Stimulated activated naive B cell treated with anti-CD40 and anti-IgM and Interleukin-4, amounts not matched to agents 10 μg/mL and 1 μg/mL and 100 μg/mL, for 72 hours (primary cell): ENCODE measurements at regions not wholly inside any gene's neighbourhood (a gene's known extent, or its start where the extent isn't known, plus 50 kb on each side); places are given as distances from the start of the nearest gene placed in this dataset.
"Not testable (repeated sequence)": the region's sequence is repeated elsewhere in the genome, so short reads cannot be mapped to it uniquely, and the experiment has no call there.

Experiments used
- ATAC-seq, 2 donors: fragments of 150-1000 bp; cut with Tn5 transposase; replicated peaks; 2 replicates each; pipeline ENCODE4 v1.10.0; 2021; ENCODE audit warnings: moderate library complexity in 1 of 2
- DNase-seq: peaks from one replicate; pipeline ENCODE4 v3.0.0; 2021
- H3K27ac Mint-ChIP-seq: one replicate; pipeline ENCODE4 v1.8.0; 2022; ENCODE audit warnings: mild to moderate bottlenecking, mixed read lengths
- H3K27me3 Mint-ChIP-seq, 2 donors: one replicate each; pipeline ENCODE4 v1.8.0; 2022; ENCODE audit warnings: mixed read lengths in 2 of 2
- H3K36me3 Mint-ChIP-seq, 2 donors: one replicate each; pipeline ENCODE4 v1.8.0; 2022; ENCODE audit warnings: mixed read lengths in 2 of 2, mild to moderate bottlenecking in 1 of 2
- H3K4me1 Mint-ChIP-seq, 2 donors: one replicate each; pipeline ENCODE4 v1.8.0; 2022; ENCODE audit warnings: mixed read lengths in 2 of 2, mild to moderate bottlenecking in 1 of 2
- H3K4me3 Mint-ChIP-seq, 2 donors: one replicate each; pipeline ENCODE4 v1.8.0; 2022; ENCODE audit warnings: mild to moderate bottlenecking in 2 of 2, mixed read lengths in 2 of 2, moderate library complexity in 1 of 2
- H3K9me3 Mint-ChIP-seq, 2 donors: one replicate each; pipeline ENCODE4 v1.8.0; 2022; ENCODE audit warnings: mixed read lengths in 2 of 2, mild to moderate bottlenecking in 1 of 2

GRCh38 chr18:1513519-1513918 lies 608.8 kb downstream of the ADCYAP1 start:
- H3K36me3 Mint-ChIP-seq: no peaks in the 10 kb centered on the region
- H3K9me3 Mint-ChIP-seq: peaks cover 3 to 5% of the 10 kb centered on the region in 2 donors
- H3K27ac Mint-ChIP-seq: no peak overlapping the region
- no peak for DNase-seq
- ATAC-seq: peak in 1 of 2 donors; percentile 20
- H3K4me3 Mint-ChIP-seq: no peak overlapping the region
- no peaks in the 10 kb centered on the region for H3K4me1 Mint-ChIP-seq
- H3K27me3 Mint-ChIP-seq: no peaks in the 10 kb centered on the region

- not testable (repeated sequence) for H3K9me3 Mint-ChIP-seq, H3K27me3 Mint-ChIP-seq, DNase-seq, ATAC-seq, H3K36me3 Mint-ChIP-seq, H3K27ac Mint-ChIP-seq, H3K4me3 Mint-ChIP-seq, H3K4me1 Mint-ChIP-seq
These were observed 617.0 kb downstream of the ADCYAP1 start for GRCh38 chr18:1521588-1522248.

GRCh38 chr18:1522249-1522615 lies 617.6 kb downstream of the ADCYAP1 start:
- ATAC-seq (no peak), DNase-seq (no peak)
- no peak overlapping the region for H3K27ac Mint-ChIP-seq
- no peaks in the 10 kb centered on the region for H3K36me3 Mint-ChIP-seq
- no peaks in the 10 kb centered on the region for H3K27me3 Mint-ChIP-seq
- H3K9me3 Mint-ChIP-seq: no peaks in the 10 kb centered on the region
- no peak overlapping the region for H3K4me3 Mint-ChIP-seq
- H3K4me1 Mint-ChIP-seq: no peaks in the 10 kb centered on the region

- Mint-ChIP-seq H3K27ac (no peak overlapping the region), H3K4me3 (no peak overlapping the region), H3K4me1 (no peaks in the 10 kb centered on the region), H3K27me3 (no peaks in the 10 kb centered on the region), H3K9me3 (peaks cover 0 to 4% of the 10 kb centered on the region in 2 donors), H3K36me3 (no peaks in the 10 kb centered on the region)
- ATAC-seq (no peak), DNase-seq (no peak)
These were observed 622.3 kb downstream of the ADCYAP1 start for GRCh38 chr18:1526991-1527390.

- H3K4me1 Mint-ChIP-seq: no peaks in the 10 kb centered on the region
- no peaks in the 10 kb centered on the region for H3K27me3 Mint-ChIP-seq
- ATAC-seq (no peak), DNase-seq (no peak)
- no peak overlapping the region for H3K4me3 Mint-ChIP-seq
- H3K27ac Mint-ChIP-seq: no peak overlapping the region
- H3K9me3 Mint-ChIP-seq: peaks cover 0 to 4% of the 10 kb centered on the region in 2 donors
- no peaks in the 10 kb centered on the region for H3K36me3 Mint-ChIP-seq
These were observed 623.1 kb downstream of the ADCYAP1 start for GRCh38 chr18:1527805-1528204.

GRCh38 chr18:1528447-1528846 lies 623.8 kb downstream of the ADCYAP1 start:
- DNase-seq (no peak), ATAC-seq (no peak)
- Mint-ChIP-seq H3K27me3 (no peaks in the 10 kb centered on the region), H3K9me3 (peaks cover 0 to 4% of the 10 kb centered on the region in 2 donors), H3K4me1 (no peaks in the 10 kb centered on the region), H3K36me3 (no peaks in the 10 kb centered on the region), H3K27ac (no peak overlapping the region), H3K4me3 (no peak overlapping the region)

- Mint-ChIP-seq H3K27me3 (no peaks in the 10 kb centered on the region), H3K4me1 (no peaks in the 10 kb centered on the region), H3K27ac (no peak overlapping the region), H3K9me3 (peaks cover 0 to 4% of the 10 kb centered on the region in 2 donors), H3K4me3 (no peak overlapping the region), H3K36me3 (no peaks in the 10 kb centered on the region)
- DNase-seq (no peak), ATAC-seq (no peak)
These were observed 624.4 kb downstream of the ADCYAP1 start for GRCh38 chr18:1528964-1529509.

- H3K9me3 Mint-ChIP-seq: peaks cover 0 to 4% of the 10 kb centered on the region in 2 donors
- no peaks in the 10 kb centered on the region for H3K4me1 Mint-ChIP-seq
- H3K27me3 Mint-ChIP-seq: no peaks in the 10 kb centered on the region
- ATAC-seq (no peak), DNase-seq (no peak)
- no peak overlapping the region for H3K4me3 Mint-ChIP-seq
- H3K36me3 Mint-ChIP-seq: no peaks in the 10 kb centered on the region
- no peak overlapping the region for H3K27ac Mint-ChIP-seq
These were observed 626.0 kb downstream of the ADCYAP1 start for GRCh38 chr18:1530650-1531049.

GRCh38 chr18:1539276-1539675 lies 634.6 kb downstream of the ADCYAP1 start:
- no peaks in the 10 kb centered on the region for H3K9me3 Mint-ChIP-seq
- no peaks in the 10 kb centered on the region for H3K27me3 Mint-ChIP-seq
- H3K36me3 Mint-ChIP-seq: no peaks in the 10 kb centered on the region
- no peak overlapping the region for H3K4me3 Mint-ChIP-seq
- no peaks in the 10 kb centered on the region for H3K4me1 Mint-ChIP-seq
- no peak overlapping the region for H3K27ac Mint-ChIP-seq
- DNase-seq (no peak), ATAC-seq (no peak)

- no peaks in the 10 kb centered on the region for H3K4me1 Mint-ChIP-seq
These were observed 636.8 kb downstream of the ADCYAP1 start for GRCh38 chr18:1541478-1541877.

GRCh38 chr18:1542230-1542774 lies 637.6 kb downstream of the ADCYAP1 start:
- no peaks in the 10 kb centered on the region for H3K9me3 Mint-ChIP-seq
- H3K4me3 Mint-ChIP-seq: no peak overlapping the region
- ATAC-seq: no peak
- no peak overlapping the region for H3K27ac Mint-ChIP-seq
- H3K27me3 Mint-ChIP-seq: no peaks in the 10 kb centered on the region
- no peaks in the 10 kb centered on the region for H3K36me3 Mint-ChIP-seq
- no peak for DNase-seq
- no peaks in the 10 kb centered on the region for H3K4me1 Mint-ChIP-seq

More at GRCh38 chr18:1541478-1541877, 636.8 kb downstream of the ADCYAP1 start:
- ATAC-seq: no peak
- H3K4me3 Mint-ChIP-seq: no peak overlapping the region
- H3K36me3 Mint-ChIP-seq: no peaks in the 10 kb centered on the region
- H3K27me3 Mint-ChIP-seq: no peaks in the 10 kb centered on the region
- no peak for DNase-seq
- H3K9me3 Mint-ChIP-seq: no peaks in the 10 kb centered on the region
- H3K27ac Mint-ChIP-seq: no peak overlapping the region

GRCh38 chr18:1544016-1544415 lies 639.3 kb downstream of the ADCYAP1 start:
- H3K9me3 Mint-ChIP-seq: peaks cover 2 to 3% of the 10 kb centered on the region in 2 donors
- H3K27me3 Mint-ChIP-seq: no peaks in the 10 kb centered on the region
- ATAC-seq (no peak), DNase-seq (no peak)
- H3K4me1 Mint-ChIP-seq: no peaks in the 10 kb centered on the region
- no peak overlapping the region for H3K27ac Mint-ChIP-seq
- no peaks in the 10 kb centered on the region for H3K36me3 Mint-ChIP-seq
- H3K4me3 Mint-ChIP-seq: no peak overlapping the region

GRCh38 chr18:1557711-1558110 lies 653.0 kb downstream of the ADCYAP1 start:
- H3K4me1 Mint-ChIP-seq, H3K9me3 Mint-ChIP-seq, H3K4me3 Mint-ChIP-seq, DNase-seq, H3K36me3 Mint-ChIP-seq, ATAC-seq, H3K27ac Mint-ChIP-seq: not testable (repeated sequence)
- peaks cover 0 to 10% of the 10 kb centered on the region in 2 donors for H3K27me3 Mint-ChIP-seq

- H3K4me3 Mint-ChIP-seq: no peak overlapping the region
- DNase-seq: no peak
- H3K9me3 Mint-ChIP-seq: peaks cover 0 to 3% of the 10 kb centered on the region in 2 donors
- H3K27ac Mint-ChIP-seq: no peak overlapping the region
- peaks cover 7 to 17% of the 10 kb centered on the region in 2 donors for H3K27me3 Mint-ChIP-seq
- H3K36me3 Mint-ChIP-seq: no peaks in the 10 kb centered on the region
- ATAC-seq: no peak
- no peaks in the 10 kb centered on the region for H3K4me1 Mint-ChIP-seq
These were observed 654.9 kb downstream of the ADCYAP1 start for GRCh38 chr18:1559563-1559962.

GRCh38 chr18:1564793-1565192 lies 660.1 kb downstream of the ADCYAP1 start:
- no peak for ATAC-seq
- Mint-ChIP-seq H3K4me1 (no peaks in the 10 kb centered on the region), H3K27me3 (peaks cover 7 to 14% of the 10 kb centered on the region in 2 donors), H3K4me3 (no peak overlapping the region), H3K36me3 (no peaks in the 10 kb centered on the region), H3K9me3 (no peaks in the 10 kb centered on the region), H3K27ac (no peak overlapping the region)
- no peak for DNase-seq
